HL-60 (cell line): ENCODE measurements at regions not wholly inside any gene's neighbourhood (a gene's known extent, or its start where the extent isn't known, plus 50 kb on each side); places are given as distances from the start of the nearest gene placed in this dataset.

Source experiments
- CTCF ChIP-seq: IDR thresholded peaks from one replicate; pipeline ENCODE4 v1.5.1; 2011; ENCODE audit warnings: low read length, control low read depth, inconsistent platforms; ENCODE audit not compliant: insufficient read depth
- POLR2AphosphoS5 ChIP-seq: IDR thresholded peaks from 2 replicates; pipeline ENCODE4 v1.6.1; 2012; ENCODE audit warnings: low read depth
- TF ChIP-seq, protein P1 (sequence below): IDR thresholded peaks from 2 replicates; pipeline ENCODE4 v1.6.1; 2012; ENCODE audit warnings: low read depth; ENCODE audit not compliant: insufficient replicate concordance

GRCh38 chr1:113265196-113265595 is 125.1 kb upstream of the MAGI3 start:
- no peak for TF ChIP-seq CTCF
- TF ChIP-seq POLR2AphosphoS5: no peak
- TF ChIP-seq, protein P1, sequence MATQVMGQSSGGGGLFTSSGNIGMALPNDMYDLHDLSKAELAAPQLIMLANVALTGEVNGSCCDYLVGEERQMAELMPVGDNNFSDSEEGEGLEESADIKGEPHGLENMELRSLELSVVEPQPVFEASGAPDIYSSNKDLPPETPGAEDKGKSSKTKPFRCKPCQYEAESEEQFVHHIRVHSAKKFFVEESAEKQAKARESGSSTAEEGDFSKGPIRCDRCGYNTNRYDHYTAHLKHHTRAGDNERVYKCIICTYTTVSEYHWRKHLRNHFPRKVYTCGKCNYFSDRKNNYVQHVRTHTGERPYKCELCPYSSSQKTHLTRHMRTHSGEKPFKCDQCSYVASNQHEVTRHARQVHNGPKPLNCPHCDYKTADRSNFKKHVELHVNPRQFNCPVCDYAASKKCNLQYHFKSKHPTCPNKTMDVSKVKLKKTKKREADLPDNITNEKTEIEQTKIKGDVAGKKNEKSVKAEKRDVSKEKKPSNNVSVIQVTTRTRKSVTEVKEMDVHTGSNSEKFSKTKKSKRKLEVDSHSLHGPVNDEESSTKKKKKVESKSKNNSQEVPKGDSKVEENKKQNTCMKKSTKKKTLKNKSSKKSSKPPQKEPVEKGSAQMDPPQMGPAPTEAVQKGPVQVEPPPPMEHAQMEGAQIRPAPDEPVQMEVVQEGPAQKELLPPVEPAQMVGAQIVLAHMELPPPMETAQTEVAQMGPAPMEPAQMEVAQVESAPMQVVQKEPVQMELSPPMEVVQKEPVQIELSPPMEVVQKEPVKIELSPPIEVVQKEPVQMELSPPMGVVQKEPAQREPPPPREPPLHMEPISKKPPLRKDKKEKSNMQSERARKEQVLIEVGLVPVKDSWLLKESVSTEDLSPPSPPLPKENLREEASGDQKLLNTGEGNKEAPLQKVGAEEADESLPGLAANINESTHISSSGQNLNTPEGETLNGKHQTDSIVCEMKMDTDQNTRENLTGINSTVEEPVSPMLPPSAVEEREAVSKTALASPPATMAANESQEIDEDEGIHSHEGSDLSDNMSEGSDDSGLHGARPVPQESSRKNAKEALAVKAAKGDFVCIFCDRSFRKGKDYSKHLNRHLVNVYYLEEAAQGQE: no peak
